Fibroblast of villous mesenchyme (primary cell): ENCODE measurements at regions not wholly inside any gene's neighbourhood (a gene's known extent, or its start where the extent isn't known, plus 50 kb on each side); places are given as distances from the start of the nearest gene placed in this dataset.

ENCODE experiments used
- DNase-seq: peaks from one replicate; pipeline ENCODE4 v3.0.0-alpha.2; 2010; ENCODE audit warnings: low read depth
- H3K4me3 ChIP-seq: 2 replicates; pipeline ENCODE4 v1.5.1; 2011; ENCODE audit warnings: low read depth, mild to moderate bottlenecking, low read length
- TF ChIP-seq, protein P1 (sequence below): IDR thresholded peaks from 2 replicates; pipeline ENCODE4 v1.5.1; 2012; ENCODE audit warnings: low read depth, mild to moderate bottlenecking, low read length; ENCODE audit not compliant: insufficient read depth

DNA sequence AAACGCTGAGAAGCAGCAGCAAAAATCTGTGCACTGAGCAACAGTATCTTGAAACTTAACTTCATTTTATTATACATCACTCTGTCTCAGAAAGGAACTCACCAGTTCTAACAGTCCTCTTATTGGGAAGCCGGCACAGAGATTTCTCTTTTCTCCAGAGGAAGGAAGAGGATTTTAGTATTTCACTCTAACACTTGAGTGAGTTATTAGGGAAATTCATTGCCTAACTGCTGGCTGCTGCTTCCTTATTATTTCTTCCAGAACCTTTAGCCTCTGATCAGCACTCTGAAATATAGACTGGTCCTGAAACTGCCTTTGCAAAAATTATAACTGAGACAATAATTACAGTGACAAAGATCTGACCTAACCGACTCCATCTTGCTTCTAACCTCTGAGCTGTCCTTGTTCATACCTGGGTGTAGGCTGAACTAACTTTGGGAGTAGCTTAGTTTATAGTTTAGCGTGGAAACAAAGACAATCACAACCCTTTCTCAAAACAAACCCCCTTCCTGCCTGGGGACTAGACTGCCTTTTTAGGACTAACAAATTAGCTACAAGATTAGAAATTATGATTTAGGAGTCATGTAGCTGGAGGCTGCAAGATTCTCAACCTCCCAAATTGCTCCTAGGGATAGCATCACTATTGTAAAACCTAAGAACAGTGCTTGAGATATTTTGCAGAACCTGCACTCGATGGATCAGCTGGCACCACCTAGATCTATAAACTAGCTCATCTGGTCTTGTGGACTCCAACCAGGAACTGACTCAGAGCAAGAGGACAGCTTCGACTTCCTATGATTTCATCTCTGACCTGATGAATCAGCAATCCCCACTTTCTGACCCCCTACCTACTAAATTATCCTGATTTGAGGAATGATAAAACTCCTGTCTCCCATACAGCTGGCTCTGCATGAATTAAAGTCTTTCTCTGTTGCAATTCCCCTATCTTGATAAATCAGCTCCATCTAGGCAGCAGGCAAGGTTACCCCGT, 117.5 kb downstream of the DYRK2 start:
- no peak overlapping the region for H3K4me3 ChIP-seq
- TF ChIP-seq, protein P1, sequence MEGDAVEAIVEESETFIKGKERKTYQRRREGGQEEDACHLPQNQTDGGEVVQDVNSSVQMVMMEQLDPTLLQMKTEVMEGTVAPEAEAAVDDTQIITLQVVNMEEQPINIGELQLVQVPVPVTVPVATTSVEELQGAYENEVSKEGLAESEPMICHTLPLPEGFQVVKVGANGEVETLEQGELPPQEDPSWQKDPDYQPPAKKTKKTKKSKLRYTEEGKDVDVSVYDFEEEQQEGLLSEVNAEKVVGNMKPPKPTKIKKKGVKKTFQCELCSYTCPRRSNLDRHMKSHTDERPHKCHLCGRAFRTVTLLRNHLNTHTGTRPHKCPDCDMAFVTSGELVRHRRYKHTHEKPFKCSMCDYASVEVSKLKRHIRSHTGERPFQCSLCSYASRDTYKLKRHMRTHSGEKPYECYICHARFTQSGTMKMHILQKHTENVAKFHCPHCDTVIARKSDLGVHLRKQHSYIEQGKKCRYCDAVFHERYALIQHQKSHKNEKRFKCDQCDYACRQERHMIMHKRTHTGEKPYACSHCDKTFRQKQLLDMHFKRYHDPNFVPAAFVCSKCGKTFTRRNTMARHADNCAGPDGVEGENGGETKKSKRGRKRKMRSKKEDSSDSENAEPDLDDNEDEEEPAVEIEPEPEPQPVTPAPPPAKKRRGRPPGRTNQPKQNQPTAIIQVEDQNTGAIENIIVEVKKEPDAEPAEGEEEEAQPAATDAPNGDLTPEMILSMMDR: no peak
- DNase-seq: peak; percentile 71

DNA sequence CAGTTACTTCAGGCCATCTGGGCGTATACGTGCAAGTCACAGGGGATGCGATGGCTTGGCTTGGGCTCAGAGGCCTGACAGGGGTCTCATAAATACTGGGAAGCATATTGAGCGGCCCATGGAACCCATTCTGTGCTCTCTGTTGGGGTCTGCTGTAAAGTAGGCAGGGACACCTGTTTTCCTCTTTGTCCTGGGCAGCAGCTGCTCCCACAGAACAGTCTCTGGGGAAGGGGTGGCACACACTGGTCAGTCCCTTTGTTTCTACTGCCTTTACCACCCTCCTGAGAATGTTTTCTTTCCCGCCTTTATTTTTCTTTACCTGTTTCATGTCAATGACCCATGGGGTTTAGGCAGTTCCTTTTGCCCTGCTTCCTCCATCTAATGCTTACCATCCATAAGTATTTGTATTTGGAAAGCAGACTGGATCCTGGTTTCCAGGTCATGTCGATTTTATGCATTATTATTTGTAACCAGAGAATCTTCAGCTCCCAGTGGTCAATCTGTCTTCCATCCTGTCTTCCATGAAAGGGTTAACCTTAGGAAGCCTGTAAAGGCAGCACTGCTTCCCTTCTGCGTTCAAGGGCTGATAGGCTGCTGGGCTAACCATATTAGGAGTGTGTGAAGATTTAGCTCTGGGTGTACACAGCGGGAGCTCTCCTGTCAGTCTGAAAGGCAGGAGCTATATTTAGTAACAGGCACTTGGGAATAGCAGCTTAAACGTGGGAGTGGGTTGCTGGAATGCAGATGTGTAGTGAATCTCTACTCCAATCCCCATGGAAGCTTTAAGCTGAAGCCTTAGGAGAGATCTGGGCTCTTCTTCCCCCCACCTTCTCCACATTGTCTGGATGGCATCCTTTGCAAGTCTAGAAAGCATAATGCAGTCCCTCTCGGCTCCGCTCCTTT, 124.0 kb downstream of the DYRK2 start:
- H3K4me3 ChIP-seq: no peak overlapping the region
- DNase-seq: peak; percentile 59
- TF ChIP-seq, protein P1: no peak

DNA sequence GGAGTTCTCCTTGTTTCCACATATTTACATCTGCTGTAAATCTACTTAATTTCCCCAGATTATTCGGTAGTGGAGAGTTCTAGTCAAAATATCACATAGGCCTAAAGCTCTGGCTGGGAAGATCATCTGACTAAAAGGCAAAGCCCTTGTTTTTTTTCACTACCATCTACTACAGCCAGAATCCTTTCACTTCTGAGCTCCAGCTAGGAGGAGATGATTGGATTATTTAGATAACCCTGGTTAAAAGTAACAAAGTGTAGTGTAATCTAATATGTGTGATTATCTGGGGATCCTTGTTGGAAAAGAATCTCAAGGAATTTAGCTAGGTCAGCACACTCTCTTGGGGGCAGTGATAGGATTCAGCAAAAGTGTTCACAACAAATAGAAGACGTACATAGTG, 125.4 kb downstream of the DYRK2 start:
- DNase-seq: peak; percentile 57
- TF ChIP-seq, protein P1: no peak

DNA sequence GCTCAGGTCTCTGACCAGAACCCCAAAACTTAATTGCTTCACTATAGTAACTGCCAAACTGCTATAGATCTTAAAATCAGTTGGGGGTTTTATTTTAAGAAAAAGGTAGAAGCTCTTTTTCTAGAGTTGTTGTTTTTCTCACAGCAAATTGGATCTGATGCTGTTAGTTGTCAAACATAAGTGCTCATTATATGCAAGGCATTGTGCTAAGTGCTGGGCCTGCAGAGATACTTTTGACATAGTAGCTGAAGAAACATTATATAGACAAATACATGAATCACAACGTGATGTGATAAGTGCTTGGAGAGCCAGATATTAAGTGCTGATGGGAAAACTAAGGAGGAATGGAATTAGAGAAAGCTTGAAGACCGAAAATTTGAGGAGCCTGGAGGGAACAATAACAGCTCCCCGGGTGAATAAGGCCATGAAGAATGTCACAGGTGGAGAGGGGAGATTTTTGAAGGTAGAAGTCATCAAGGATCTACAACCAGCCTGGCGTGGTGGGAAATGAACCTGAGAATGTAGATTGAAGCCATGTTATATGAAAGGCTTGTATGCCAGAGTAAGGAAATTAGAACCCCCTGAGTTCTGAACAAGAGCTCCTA, 126.5 kb downstream of the DYRK2 start:
- DNase-seq: no peak
- TF ChIP-seq, protein P1: no peak
- H3K4me3 ChIP-seq: no peak overlapping the region

More for the DNA sequence above, 125.4 kb downstream of the DYRK2 start:
- no peak overlapping the region for H3K4me3 ChIP-seq

DNA sequence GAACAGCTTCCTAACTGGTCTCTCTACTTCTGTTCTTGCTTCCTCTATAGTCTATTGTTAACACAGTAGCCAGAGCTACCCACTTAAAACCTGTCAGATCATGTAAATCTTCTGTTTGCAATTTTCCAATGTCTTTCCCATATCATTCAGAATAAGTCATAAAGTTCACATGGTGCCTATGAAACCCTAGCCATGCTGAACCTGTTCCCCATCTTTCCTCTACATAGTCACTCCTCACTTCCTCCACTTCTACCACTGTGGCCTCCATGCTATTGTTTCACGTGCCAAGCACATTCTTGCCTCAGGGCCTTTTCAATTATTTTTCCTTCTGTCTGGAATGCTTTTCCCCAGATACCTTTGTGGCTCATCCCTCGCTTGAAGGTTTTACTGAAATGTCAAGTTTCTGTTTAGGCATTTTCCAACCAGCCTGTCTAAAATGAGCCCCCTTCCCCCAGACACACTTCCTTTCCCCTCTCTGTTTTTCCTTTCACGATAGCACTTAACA, 132.1 kb downstream of the DYRK2 start:
- DNase-seq: no peak
- TF ChIP-seq, protein P1: no peak
- no peak overlapping the region for H3K4me3 ChIP-seq

DNA sequence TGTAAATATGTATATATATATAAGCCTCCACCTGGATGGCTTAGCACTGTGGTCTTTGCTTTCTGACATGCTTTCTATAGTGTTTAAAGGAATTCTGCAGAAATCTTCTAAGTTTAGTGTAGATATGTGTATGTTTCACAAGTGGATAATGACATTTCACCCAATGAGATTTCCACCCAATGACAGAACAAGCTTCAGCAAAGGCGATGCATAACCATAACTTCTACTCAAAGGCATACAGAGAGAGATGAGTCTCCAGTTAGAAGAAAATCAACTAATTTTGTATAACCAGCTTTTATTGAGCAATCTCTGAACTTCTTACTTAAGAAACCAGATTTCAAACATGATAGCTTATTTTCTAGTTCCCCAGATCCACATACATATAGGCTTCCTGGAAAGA, 134.0 kb downstream of the DYRK2 start:
- DNase-seq: no peak
- H3K4me3 ChIP-seq: no peak overlapping the region
- TF ChIP-seq, protein P1: no peak
